HEK293 (cell line): ENCODE measurements at regions not wholly inside any gene's neighbourhood (a gene's known extent, or its start where the extent isn't known, plus 50 kb on each side); places are given as distances from the start of the nearest gene placed in this dataset.

Experiments
- KLF17 ChIP-seq: fragments of 450-650 bp; formaldehyde crosslinking; IDR thresholded peaks from 2 replicates; pipeline ENCODE4 v1.5.1; 2016; ENCODE audit warnings: missing biosample characterization, missing genetic modification characterization
- PATZ1 ChIP-seq: fragments of 450-650 bp; formaldehyde crosslinking; IDR thresholded peaks from 2 replicates; pipeline ENCODE4 v1.5.1; 2016; ENCODE audit warnings: missing biosample characterization, missing genetic modification characterization
- SP7 ChIP-seq: fragments of 450-650 bp; formaldehyde crosslinking; IDR thresholded peaks from 2 replicates; pipeline ENCODE4 v1.5.1; 2016; ENCODE audit warnings: missing biosample characterization, missing genetic modification characterization
- ZBTB10 ChIP-seq: fragments of 450-650 bp; formaldehyde crosslinking; IDR thresholded peaks from 2 replicates; pipeline ENCODE4 v1.5.1; 2016; ENCODE audit warnings: missing biosample characterization, missing genetic modification characterization
- ZBTB7A ChIP-seq: fragments of 450-650 bp; formaldehyde crosslinking; IDR thresholded peaks from 2 replicates; pipeline ENCODE4 v1.5.1; 2016; ENCODE audit warnings: low read depth, missing biosample characterization, missing genetic modification characterization
- ZNF121 ChIP-seq: fragments of 450-650 bp; formaldehyde crosslinking; IDR thresholded peaks from 2 replicates; pipeline ENCODE4 v1.5.1; 2016; ENCODE audit warnings: missing biosample characterization, missing genetic modification characterization
- ZNF155 ChIP-seq: fragments of 450-650 bp; formaldehyde crosslinking; IDR thresholded peaks from 2 replicates; pipeline ENCODE4 v1.5.1; 2016; ENCODE audit warnings: missing biosample characterization, missing genetic modification characterization
- ZNF629 ChIP-seq: fragments of 450-650 bp; formaldehyde crosslinking; IDR thresholded peaks from 2 replicates; pipeline ENCODE4 v1.5.1; 2017; ENCODE audit warnings: missing biosample characterization, missing genetic modification characterization
- ZNF830 ChIP-seq: fragments of 450-650 bp; IDR thresholded peaks from 2 replicates; pipeline ENCODE4 v1.5.0; 2018; ENCODE audit warnings: missing biosample characterization, missing genetic modification characterization, low read depth, mild to moderate bottlenecking, moderate library complexity
- TF ChIP-seq, protein P1 (sequence below): fragments of 450-650 bp; formaldehyde crosslinking; IDR thresholded peaks from 2 replicates; pipeline ENCODE4 v1.5.1; 2016; ENCODE audit warnings: missing biosample characterization, missing genetic modification characterization

GRCh38 chr15:62760538-62760937, 282.0 kb upstream of the TPM1 start:
- TF ChIP-seq ZNF629 = no peak
- no peak for TF ChIP-seq KLF17 (tag by site-specific recombination)
- TF ChIP-seq ZBTB7A (tag by site-specific recombination) = no peak
- TF ChIP-seq ZNF121 (tag by site-specific recombination) = no peak
- TF ChIP-seq ZBTB10 (tag by site-specific recombination) = no peak
- no peak for TF ChIP-seq PATZ1 (tag by site-specific recombination)
- no peak for TF ChIP-seq ZNF830 (tag by site-specific recombination)
- no peak for TF ChIP-seq SP7 (tag by site-specific recombination)
- TF ChIP-seq, protein P1, sequence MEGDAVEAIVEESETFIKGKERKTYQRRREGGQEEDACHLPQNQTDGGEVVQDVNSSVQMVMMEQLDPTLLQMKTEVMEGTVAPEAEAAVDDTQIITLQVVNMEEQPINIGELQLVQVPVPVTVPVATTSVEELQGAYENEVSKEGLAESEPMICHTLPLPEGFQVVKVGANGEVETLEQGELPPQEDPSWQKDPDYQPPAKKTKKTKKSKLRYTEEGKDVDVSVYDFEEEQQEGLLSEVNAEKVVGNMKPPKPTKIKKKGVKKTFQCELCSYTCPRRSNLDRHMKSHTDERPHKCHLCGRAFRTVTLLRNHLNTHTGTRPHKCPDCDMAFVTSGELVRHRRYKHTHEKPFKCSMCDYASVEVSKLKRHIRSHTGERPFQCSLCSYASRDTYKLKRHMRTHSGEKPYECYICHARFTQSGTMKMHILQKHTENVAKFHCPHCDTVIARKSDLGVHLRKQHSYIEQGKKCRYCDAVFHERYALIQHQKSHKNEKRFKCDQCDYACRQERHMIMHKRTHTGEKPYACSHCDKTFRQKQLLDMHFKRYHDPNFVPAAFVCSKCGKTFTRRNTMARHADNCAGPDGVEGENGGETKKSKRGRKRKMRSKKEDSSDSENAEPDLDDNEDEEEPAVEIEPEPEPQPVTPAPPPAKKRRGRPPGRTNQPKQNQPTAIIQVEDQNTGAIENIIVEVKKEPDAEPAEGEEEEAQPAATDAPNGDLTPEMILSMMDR (tag by site-specific recombination) = no peak
- no peak for TF ChIP-seq ZNF155
